ENCODE measurements at regions not wholly inside any gene's neighbourhood (a gene's known extent, or its start where the extent isn't known, plus 50 kb on each side); places are given as distances from the start of the nearest gene placed in this dataset.
"Not testable (repeated sequence)": the region's sequence is repeated elsewhere in the genome, so short reads cannot be mapped to it uniquely, and the experiment has no call there.

DNA sequence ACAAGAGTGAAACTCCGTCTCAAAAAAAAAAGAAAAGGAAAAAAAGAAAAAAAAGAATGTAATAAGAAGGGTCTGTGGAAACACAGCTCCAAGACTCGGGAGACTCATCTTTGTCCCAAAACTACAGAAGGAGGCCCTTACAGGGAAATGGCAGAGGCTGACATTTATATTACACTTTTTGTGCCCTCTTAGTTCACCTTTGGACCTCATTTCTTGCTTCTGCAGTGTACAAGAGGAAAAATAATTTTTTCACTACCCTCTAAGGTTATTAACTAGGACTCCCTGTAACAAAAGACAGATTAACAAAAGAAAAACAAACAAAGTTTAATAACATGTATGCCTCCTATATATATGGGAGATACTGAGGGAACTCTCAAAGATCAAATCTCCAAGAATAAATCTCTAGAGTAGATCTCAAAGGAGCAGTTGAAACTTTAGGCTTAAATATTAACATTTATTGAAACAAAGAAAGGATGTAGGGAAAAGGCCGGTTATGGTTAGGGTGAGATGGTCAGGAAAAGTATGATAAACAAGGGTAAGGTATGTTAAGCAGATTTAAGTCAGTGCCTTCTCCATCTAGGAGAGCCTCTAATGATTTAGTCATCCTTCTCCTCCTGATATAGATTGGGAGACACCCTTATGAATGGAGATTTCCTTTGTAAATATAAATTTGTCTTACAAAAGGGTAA lies 121.3 kb upstream of the JADE1 start:
- DNase-seq, result no peak

DNA sequence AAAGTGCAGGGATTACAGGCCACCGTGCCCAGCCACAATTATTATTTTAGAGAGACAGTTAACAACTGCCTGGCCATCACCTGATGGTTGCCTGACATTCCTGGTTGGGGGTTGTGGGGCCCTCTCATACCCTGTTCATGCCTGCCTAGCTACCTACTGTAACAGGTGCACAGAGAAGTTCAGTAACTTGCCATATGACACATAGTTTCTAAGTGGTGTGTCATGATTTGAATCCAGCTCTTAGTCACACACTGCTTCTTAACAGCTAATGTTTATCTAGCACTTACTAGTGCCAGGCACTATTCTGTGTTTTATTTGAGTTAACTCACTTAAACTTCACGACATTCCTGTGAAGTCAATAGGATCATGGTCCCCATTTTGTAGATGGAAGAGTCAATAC lies 122.7 kb upstream of the JADE1 start:
- no peak for DNase-seq

DNA sequence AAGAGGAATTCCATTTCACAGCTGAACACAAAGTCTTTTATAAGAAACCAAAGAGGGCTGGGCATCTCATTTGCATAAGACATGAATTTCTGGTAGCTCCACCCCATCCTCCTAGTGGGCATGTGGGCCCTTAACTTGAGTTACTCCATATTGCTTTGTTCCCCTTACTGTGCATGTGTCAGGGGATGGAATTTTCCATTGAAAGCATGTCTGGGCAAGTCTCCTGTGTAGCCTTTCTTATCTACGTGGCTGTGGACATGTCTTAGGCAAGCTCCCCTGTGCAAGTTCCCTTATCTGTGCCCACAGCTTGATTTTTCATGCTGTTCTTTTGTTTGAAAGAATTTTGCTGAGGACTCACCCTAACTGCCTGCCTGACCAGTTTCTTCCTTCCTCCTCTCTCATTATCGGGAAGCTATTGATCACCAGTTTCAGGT lies 123.5 kb upstream of the JADE1 start:
- no peak for DNase-seq

DNA sequence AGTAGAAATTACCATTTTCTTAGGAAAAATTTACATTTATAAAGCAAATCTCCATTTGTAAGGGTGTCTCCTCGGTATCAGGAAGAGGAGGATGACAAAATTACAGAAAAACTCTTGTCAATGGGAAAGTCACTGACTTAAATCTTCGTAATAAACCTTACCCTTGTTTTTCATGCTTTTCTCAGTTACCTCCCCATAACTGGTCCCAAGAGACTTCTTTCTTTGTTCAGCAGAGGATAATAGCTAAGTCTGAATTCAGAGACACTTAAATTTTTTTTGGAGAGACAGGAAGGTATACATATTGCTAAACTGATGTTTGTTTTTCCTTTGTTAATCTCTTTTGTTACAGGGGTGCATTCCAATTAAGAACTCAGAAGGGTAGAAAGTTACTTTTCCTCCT lies 125.5 kb upstream of the JADE1 start:
- no peak for DNase-seq

DNA sequence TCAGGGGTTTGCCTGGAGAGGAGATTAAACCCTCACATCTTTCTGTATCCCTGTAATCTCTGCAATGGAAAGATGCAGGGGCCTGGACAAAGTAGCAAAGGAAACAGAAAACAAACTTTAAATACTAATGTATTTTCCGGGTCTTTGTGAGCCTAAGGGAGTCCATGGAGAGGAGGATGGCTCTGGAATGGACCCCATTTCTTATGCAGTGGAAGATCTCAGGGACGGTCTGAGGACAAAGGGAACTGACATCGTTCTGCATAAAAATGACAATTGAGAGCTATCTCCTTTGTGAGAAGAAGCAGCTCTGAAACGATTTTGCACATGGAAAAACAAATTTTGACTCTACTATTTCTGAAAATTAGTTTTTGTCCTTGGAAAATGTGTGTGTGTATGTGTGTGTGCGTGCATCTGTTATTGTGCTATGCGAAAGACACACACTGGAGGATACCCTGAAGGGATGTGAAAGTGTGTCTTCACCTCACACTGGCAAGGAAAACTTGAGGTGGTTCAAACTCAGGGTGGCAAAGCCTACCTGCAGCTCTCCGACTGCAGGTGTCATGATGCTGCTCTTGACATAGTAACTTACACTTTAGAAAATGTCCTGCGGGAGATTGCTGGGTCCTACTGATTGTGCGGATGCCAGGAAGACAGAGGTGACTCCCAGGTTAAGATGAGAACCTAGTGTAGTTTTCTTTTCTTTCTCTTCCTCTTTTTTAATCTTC lies 126.4 kb upstream of the JADE1 start:
- DNase-seq, result no peak

DNA sequence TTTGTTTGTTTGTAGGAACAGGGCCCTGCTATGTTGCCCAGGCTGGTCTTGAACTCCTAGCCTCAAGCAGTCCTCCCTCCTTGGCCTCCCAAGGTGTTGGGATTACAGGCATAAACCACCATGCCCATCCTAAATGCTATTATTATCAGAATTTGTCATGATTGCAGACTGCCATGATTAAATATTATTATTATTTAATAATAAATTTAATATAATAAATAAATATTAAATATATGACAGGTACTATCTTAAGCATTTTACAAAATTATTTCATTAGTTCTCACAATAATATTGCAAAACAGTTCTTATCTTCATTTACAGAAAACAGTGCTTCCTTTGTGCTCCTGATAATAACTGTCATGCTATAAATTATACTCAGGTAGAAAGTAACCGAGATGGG lies 133.4 kb upstream of the JADE1 start:
- no peak for DNase-seq

DNA sequence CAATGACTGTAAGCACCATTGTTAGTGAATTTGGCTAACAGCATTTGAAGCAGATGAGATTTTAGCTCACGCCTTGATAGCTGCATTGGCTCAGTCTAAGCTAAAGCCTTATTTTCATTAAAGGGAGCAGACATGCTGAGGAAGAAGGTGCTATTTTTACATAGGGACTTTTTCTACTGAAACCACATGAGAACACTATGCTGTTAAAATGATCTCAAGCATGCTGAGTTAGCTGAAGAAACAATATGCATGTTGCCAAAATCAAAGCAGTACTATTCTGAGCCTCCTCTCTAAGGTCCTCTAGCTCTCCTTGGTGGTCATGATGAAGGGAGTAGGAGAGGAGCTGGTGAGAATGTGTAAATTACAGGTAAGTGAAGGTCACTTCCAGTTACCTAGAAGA lies 134.4 kb upstream of the JADE1 start:
- no peak for DNase-seq

DNA sequence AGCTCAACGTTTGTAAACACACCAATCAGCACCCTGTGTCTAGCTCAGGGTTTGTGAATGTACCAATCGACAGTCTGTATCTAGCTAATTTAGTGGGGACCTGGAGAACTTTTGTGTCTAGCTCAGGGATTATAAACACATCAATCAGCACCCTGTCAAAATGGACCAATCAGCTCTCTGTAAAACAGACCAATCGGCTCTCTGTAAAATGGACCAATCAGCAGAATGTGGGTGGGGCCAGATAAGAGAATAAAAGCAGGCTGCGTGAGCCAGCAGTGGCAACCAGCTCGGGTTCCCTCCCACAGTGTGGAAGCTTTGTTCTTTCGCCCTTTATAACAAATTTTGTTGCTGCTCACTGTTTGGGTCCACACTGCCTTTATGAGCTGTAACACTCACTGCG lies 136.3 kb upstream of the JADE1 start:
- not testable (repeated sequence) for DNase-seq

DNA sequence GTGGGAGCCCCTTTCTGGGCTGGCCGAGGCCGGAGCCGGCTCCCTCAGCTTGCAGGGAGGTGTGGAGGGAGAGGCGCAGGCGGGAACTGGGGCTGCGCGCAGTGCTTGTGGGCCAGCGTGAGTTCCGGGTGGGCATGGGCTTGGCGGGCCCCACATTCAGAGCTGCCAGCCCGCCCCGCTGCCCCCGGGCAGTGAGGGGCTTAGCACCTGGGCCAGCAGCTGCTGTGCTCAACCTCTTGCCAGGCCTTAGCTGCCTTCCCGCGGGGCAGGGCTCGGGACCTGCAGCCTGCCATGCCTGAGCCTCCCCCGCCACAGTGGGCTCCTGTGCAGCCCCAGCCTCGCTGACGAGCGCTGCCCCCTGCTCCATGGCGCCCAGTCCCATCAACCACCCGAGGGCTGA lies 136.9 kb upstream of the JADE1 start:
- not testable (repeated sequence) for DNase-seq

DNA sequence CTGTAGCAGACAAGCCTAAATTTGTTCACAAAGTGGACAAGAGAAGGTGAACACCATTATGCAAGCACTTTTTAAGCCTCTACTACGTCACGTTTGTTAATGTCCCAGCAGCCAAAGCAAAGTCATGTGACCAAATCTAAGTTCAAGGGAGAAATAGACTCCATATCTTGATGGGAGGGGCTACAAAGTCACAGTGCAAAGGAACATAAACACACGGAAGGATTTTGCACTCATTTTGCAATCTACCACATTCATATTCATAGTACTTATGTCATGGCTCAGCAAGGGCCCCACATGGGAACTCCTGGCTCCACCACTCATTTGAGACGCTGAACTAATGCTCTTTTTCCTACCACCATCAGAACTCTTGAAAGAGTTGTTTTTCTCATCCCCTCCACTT lies 139.0 kb upstream of the JADE1 start:
- no peak for DNase-seq

DNA sequence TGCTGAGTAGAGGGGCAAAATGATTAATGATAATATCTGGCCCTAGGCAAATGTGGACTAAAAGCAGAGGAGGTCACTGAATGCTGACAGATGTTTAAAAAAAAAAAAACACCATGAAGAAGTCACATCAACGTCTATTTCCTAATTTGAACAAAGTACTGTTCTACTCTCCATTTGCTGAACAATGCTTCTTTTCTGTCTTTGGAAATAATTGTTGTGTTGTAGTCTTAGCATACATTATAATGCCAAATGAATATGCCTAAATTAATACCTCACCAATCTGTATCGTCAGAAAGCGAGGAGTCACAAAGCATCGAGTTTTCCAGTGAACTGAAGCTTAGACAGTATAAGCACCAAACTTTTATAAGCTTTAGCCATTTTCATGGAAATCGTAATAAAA lies 140.9 kb upstream of the JADE1 start:
- no peak for DNase-seq

DNA sequence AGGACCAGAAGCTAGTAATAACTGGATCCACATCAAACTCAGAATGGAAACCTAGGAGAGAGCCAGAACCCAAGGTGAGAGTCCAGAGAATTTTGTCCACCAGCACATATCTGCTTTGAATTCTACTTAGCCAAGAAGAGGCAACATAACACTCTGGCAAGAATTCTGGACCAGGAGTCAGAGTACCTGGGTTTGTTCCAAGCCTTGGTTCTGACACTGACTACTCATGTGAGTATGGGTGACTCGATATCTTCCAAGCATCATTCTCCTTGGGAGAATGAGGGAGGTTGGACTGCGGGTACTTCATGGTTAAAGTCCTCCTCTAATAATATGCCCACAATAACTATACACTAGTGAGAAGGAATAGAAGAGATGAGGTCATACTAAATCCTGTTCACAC lies 144.0 kb upstream of the JADE1 start:
- DNase-seq, result no peak

DNA sequence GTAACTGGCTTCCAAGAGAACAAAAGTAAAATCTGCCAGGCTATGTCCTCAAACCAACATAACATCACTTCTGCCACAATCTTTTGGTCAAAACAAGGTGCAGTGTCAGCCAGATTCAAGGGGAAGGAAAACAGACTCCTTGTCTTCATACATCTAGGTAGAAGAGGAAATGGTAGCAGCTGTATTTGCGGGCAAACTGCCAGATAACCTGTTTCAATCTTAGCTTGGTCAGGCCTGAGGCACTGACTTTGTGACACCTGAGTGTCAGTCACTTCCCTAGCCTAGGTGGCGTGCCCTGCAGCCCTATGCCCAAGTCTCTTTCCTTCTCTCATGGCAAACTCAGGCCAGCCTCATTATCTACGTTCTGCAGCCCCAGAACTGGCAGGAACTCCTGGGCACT lies 146.2 kb upstream of the JADE1 start:
- DNase-seq, result peak in 1 of 2 experiments; percentile 20

DNA sequence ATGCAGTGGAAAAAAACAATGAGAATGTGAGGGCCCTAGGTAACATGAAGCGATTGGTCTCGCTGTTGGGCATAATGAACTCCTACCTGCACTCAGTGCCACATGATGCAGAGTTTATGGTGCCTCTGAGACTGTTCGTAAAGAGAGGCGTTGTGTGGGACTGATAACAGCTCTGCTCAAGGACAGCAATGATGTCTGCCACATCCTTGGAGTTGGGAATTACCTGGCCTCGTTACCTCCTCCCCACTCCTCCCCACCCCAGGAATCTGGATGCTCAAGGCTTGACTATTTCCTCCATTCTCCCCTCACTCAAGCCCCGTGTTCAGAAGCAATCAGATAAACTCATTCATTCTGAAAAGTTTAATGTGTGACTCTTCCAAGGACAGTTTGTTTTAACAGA lies 148.0 kb upstream of the JADE1 start:
- DNase-seq, result no peak

DNA sequence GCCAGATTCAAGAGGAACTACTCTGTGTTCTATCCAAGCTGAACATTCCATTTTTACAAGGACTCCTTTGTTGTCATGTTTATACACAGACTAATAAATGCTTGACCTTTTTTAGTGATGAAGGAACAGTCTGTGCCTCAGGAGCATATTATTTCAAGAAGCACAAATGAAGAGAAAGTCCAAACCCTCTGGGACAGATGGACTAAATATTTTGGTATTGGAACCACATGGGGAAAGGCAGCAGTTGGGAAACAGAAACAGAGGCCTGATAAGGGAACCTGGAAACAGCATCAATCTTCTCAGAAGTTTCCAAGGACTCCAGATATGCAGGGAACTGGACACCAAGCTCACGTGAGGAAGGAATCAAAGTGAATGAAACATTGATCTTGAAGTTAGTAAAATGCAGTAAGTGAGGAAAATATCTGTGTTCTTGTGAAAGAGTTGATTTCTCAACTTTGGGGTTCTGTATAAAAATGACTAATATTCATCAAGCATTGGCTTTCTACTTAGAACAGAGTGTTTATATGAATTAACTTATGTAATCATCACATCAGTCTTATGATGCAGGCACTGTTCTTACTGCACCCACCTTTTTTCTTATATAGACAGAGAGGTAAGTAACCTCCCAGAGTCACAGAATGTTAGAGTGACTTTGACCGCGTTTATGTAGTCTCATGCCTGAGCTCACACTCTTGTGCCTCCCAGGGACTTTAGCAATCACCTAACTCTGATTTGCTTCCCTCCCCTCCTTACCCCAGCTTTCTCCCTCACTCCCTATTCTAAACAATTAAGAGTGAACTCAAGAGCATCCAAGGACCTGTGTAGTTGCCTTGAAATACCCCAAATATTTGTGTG lies 148.9 kb upstream of the JADE1 start:
- DNase-seq, result no peak

DNA sequence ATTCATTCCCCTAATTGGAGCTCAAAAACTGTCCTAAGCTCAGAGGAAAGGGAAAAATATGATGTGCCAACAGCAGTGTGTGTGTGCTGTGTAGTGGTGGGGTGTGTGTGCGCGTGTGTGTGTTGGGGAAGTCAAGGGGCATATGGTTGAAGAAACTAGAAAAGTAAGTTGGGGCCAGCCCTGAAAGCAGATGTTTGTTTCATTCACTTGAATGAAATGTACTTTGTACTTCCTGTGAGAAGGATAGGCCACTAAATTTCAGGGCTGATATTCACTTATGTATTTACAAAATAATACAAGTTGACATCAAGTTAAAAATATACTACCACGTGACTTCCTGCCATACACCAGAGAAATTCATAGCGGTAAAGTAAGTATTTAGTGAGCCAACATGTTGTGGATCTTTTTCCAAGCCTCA lies 151.3 kb upstream of the JADE1 start:
- no peak for DNase-seq

DNA sequence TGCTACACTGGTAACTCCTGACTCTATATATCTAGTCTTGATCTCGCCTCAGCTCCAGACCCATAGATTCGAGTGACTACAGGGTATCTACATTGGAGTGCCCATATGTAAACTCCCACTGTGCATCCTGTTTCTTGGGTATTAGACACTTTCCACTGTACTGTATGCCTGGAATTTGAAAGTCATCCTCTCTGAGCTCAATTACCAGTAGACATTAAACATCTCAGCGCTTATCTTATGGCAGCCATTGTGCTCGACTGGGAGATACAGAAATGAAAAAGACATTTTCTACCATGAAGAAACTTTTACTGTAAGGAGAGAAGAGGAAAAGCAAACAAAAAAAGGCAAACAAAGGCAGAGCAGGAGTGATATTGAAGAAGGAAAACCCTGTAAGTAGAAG lies 151.9 kb upstream of the JADE1 start:
- DNase-seq, result no peak

DNA sequence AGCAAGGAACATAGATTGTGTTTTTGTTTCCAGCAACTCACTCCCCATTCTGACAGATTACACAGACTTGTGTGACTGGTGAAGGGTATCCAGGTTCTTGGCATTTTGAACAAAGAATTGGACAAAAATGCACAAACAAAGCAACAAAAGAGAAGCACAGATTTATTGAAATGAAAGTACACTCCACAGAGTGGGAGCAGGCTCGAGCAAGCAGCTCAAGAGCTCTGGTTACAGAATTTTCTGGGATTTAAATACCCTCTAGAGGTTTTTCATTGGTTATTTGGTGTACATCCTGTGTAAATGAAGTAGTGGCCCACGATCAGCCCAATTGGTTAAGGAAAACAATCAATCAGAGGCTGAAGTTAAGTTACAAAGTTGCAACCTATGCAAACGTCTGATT lies 155.0 kb upstream of the JADE1 start:
- no peak for DNase-seq

DNA sequence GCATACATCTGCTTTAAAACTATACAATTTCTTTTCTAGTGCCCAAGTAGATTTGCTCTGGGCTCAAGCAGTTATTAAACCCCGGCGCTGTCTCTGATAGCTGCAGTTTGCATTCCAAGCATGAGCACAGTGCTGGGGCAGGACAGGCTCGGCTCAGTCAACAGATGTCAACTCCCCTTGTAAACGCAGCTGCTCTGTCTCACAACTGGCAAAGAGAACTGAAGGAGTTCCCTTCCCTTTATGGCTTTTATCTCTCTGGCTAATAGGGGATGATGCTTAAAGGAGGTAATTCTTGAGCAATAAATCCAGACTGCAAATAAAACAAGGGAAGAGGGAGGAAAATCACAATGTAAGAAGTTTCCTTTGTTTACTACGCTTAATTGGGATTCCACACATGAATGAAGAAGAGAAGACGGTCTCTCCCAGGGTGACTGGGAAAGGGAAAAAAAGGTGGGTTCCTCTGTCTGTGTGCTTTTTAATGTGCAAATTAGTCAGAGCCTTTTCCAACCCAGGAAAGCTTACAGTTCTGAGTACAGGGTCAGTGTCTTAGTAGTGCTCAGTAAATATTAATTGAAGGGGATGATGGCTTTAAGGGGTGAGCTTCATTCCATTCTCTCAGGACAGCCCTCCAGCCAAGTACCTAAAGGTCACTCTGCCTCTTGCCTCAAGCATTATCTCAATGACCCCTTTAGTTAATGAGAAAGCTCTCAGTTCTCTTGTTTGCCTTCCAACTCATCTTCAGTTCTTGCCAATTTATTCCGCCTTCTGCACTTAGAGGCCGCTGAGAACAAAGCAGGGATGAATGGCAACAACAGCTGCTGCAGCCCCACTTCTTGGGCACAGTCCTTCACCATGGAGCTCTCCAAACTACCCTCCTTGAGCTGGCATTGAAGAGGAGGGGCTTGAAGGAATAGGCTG lies 155.7 kb upstream of the JADE1 start:
- peak in 1 of 2 experiments; percentile 9 for DNase-seq

DNA sequence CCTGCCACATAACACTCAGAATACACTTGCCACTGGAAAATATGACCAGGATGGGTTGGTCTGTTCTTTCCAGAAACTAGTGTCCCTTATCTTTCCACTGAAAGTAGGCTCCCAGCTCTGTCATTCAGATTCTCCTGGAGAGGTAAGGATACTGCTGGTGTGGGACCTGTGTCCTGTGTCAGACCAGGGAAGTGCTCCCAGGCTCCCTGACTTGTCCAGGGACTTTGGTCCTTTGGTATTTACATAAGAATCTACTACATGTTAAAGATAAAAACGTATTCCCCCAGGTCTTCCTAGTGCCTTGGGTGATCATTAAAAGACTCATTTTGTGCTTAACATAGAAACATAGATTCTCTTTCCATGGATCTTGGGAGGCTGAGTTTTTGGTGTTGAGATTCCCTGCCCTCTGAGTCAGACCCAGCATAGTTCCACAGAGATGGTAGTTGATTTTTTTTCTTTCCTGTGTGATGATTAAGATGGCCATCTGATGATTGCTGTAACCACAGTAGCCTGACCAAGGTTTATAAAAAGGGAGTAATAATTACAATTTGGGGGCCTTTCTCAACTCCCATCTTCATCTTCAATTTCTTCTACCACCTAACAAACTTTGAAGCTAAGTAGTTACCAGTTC lies 159.8 kb upstream of the JADE1 start:
- no peak for DNase-seq

DNA sequence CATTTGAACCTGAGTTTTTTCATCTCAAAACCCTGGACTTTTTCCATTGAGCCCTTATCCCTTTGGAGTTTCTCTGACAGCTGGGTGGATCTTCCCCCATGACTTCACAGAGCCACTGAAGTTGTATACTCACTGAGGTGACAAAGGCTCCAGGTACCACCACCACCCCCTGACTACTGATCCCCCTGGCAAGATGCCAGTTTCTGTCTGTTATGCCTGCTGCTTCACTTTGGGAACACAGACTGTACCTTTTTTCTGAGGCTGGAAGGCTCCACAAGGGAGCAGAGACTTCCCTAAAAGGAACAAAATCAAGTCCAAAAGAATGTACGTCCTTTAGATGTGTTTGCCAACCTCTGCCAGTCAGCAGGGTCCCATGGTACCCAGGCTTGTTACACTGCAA lies 160.3 kb upstream of the JADE1 start:
- DNase-seq, result no peak

DNA sequence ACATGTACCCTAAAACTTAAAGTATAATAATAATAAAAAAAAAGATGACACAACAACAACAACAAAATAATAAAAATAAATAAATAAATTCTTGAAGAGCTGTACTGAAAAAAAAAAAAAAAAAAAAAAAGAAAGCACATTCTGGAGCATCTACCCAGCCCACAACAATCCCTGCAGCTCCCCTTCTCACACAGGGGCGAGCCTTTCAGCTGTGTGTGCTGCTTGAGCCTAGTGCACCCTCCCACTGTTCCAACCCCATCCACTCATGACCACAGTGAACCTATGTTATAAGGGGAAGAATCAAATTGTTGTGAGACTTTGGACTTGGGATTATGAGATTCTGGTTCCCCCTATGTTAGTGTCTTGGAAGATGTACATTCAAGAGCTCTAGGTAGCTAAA lies 161.5 kb upstream of the JADE1 start:
- no peak for DNase-seq
